ENCODE measurements at regions not wholly inside any gene's neighbourhood (a gene's known extent, or its start where the extent isn't known, plus 50 kb on each side); places are given as distances from the start of the nearest gene placed in this dataset.

- no peak for TF ChIP-seq USF1 (IDR thresholded peaks at IDR 0.05)
- no peak for TF ChIP-seq MAX (IDR thresholded peaks at IDR 0.05)
- no peak for TF ChIP-seq NFIC (IDR thresholded peaks at IDR 0.05)
- TF ChIP-seq RAD21 (IDR thresholded peaks at IDR 0.05; ENCODE audit: low read depth), result no peak
- no peak for TF ChIP-seq TAF1 (IDR thresholded peaks at IDR 0.05; ENCODE audit: low read depth)
- no peak for TF ChIP-seq REST (IDR thresholded peaks at IDR 0.05; ENCODE audit: low read depth)
- no peak for TF ChIP-seq TEAD4 (IDR thresholded peaks at IDR 0.05)
- TF ChIP-seq YY1 (IDR thresholded peaks at IDR 0.05; ENCODE audit: low read depth), result no peak
- no peak for TF ChIP-seq ZBTB7A (IDR thresholded peaks at IDR 0.05; ENCODE audit: low read depth)
- TF ChIP-seq EGR1 (IDR thresholded peaks at IDR 0.05), result no peak
- TF ChIP-seq CREB1 (IDR thresholded peaks at IDR 0.05; ENCODE audit: low read depth), result no peak
- no peak for TF ChIP-seq CEBPB (IDR thresholded peaks at IDR 0.05)
These were observed 128.1 kb downstream of the MGST1 start for GRCh38 chr12:16475521-16475920.

GRCh38 chr12:16482726-16483125 is 123.2 kb downstream of the LMO3 start:
- TF ChIP-seq TCF12 (IDR thresholded peaks at IDR 0.05; ENCODE audit: low read depth), result no peak
- TF ChIP-seq CEBPB (IDR thresholded peaks at IDR 0.05), result no peak
- no peak for TF ChIP-seq FOXM1 (IDR thresholded peaks at IDR 0.05; ENCODE audit: borderline replicate concordance, low read depth)
- no peak for TF ChIP-seq RAD21 (IDR thresholded peaks at IDR 0.05; ENCODE audit: low read depth)
- no peak for TF ChIP-seq EP300 (IDR thresholded peaks at IDR 0.05; ENCODE audit: borderline replicate concordance)
- TF ChIP-seq REST (IDR thresholded peaks at IDR 0.05; ENCODE audit: low read depth), result no peak

GRCh38 chr12:16492240-16492639 is 113.7 kb downstream of the LMO3 start:
- TF ChIP-seq TCF12 (IDR thresholded peaks at IDR 0.05; ENCODE audit: low read depth) (no peak), RAD21 (IDR thresholded peaks at IDR 0.05; ENCODE audit: low read depth) (peak; percentile 26; the same call in 1 of the 2 replicates)

DNA sequence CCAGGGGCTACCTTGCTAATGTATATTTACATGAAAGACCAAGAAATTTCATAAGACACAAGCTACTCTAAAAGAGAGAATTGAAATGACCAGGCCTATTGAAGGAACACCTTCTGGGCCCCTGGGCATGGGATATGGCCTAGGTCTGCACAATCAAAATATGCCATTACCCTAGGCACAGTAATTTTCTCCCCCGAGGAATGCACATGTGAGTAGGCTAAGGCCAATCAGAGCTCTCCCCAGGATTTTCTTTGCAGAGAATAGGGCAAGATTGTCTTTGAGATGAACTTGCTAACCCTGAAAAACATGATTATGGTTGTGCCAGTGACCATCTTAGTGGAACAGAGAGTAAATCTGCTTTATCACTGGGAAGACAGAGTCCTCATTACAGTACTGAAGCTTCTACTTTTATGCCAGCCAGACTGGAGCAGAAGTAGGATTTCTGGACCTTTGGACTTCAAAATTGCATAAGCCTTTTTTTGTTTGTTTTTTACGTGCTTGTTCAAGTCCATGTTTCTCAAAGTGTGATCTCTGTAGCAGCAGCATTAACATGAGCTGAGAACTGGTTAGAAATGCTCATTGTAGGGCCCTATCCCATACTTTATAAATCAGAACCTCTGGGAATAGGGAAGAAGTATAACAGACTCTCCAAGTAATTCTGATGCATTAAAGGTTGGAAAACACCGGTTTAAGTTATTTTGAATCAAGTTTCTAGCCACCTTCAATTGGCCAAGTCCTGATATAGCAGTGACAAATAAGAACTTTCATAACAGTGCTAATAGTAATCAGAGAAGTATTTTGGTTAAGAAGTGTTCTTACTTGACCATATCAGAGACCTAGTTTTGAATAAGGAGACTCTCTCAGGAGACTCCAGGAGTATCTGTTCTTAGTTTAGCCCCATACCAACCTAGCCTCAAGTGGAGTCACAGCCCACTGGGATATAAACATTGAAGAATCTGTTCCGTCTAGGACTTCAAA is 112.9 kb downstream of the LMO3 start:
- no peak for TF ChIP-seq EP300 (IDR thresholded peaks at IDR 0.05; ENCODE audit: borderline replicate concordance)
- TF ChIP-seq RAD21 (IDR thresholded peaks at IDR 0.05; ENCODE audit: low read depth), result no peak
- TF ChIP-seq EGR1 (IDR thresholded peaks at IDR 0.05), result no peak
- no peak for TF ChIP-seq REST (IDR thresholded peaks at IDR 0.05; ENCODE audit: low read depth)
- TF ChIP-seq YY1 (IDR thresholded peaks at IDR 0.05; ENCODE audit: low read depth), result no peak
- no peak for TF ChIP-seq USF1 (IDR thresholded peaks at IDR 0.05)
- TF ChIP-seq TAF1 (IDR thresholded peaks at IDR 0.05; ENCODE audit: low read depth), result no peak
- no peak for TF ChIP-seq TCF12 (IDR thresholded peaks at IDR 0.05; ENCODE audit: low read depth)
- no peak for TF ChIP-seq ZBTB7A (IDR thresholded peaks at IDR 0.05; ENCODE audit: low read depth)
- TF ChIP-seq FOXM1 (IDR thresholded peaks at IDR 0.05; ENCODE audit: borderline replicate concordance, low read depth), result no peak
- no peak for TF ChIP-seq CREB1 (IDR thresholded peaks at IDR 0.05; ENCODE audit: low read depth)
- no peak for TF ChIP-seq MAX (IDR thresholded peaks at IDR 0.05)
- TF ChIP-seq TEAD4 (IDR thresholded peaks at IDR 0.05), result no peak
- no peak for TF ChIP-seq NFIC (IDR thresholded peaks at IDR 0.05)
- no peak for TF ChIP-seq CEBPB (IDR thresholded peaks at IDR 0.05)

Data from Ishikawa (cell line).